UCSD-AML1 (cell line): ENCODE measurements at regions not wholly inside any gene's neighbourhood (a gene's known extent, or its start where the extent isn't known, plus 50 kb on each side); places are given as distances from the start of the nearest gene placed in this dataset.
"Not testable (repeated sequence)": the region's sequence is repeated elsewhere in the genome, so short reads cannot be mapped to it uniquely, and the experiment has no call there.

Experiments
- DNase-seq: peaks from one replicate; lab custom pipeline; 2025; ENCODE audit not compliant: unreplicated experiment; lab: John Stamatoyannopoulos, UW

- DNase-seq, result no peak
These were observed 771.2 kb downstream of the FSCB start for GRCh38 chr14:43735932-43736331.

- no peak for DNase-seq
These were observed 777.9 kb downstream of the FSCB start for GRCh38 chr14:43729143-43729542.

GRCh38 chr14:43706900-43707299, 800.2 kb downstream of the FSCB start:
- no peak for DNase-seq

DNA sequence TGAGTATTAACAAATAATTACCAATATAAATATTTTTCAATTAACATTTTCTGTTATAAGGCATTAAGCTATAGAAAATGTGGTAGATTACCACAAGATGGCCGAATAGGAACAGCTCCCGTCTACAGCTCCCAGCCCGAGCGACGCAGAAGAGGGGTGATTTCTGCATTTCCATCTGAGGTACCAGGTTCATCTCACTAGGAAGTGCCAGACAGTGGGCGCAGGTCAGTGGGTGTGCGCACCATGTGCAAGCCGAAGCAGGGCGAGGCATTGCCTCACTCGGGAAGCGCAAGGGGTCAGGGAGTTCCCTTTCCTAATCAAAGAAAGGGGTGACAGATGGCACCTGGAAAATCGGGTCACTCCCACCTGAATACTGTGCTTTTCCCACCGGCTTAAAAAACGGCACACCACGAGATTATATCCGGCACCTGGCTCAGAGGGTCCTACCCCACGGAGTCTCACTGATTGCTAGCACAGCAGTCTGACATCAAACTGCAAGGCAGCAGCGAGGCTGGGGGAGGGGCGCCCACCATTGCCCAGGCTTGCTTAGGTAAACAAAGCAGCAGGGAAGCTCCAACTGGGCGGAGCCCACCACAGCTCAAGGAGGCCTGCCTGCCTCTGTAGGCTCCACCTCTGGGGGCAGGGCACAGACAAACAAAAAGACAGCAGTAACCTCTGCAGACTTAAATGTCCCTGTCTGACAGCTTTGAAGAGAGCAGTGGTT, 808.4 kb downstream of the FSCB start:
- DNase-seq, result not testable (repeated sequence)

DNA sequence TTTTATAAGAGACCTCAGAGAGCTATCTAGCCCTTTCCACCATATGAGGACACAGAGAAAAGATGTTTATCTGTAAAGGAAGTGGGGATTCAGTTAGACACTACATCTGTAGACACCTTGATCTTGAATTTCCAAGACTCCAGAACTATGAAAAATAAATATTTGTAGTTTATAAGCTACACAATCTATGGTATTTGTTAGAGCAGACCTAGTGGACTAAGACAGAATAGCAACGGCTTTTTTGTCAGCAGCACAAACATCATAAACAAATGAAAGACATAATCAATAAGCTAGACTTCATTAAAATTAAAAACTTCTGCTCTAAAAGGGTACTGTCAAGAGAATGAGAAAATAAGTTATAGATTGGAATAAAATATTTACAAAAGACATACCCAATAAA, 810.1 kb downstream of the FSCB start:
- DNase-seq, result no peak

DNA sequence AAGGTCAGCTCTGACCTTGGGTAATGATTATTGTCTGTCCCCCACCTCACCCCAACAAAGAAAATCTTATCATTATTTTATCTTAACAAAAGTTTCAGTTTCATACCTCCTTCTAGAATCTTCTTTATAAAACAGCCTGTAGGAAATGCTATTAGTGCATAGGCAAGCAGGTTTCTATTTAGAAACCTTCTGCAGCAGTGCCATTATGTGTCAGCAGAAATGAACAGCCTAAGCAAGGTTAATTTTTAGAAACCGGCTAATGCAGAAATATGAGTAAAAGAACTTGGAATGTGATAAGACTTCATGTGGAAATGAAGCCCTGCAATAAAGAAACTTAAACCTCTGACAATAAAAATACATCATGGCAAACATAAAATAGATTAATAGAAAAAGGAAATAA, 814.4 kb downstream of the FSCB start:
- no peak for DNase-seq

- no peak for DNase-seq
These were observed 819.2 kb downstream of the FSCB start for GRCh38 chr14:43687921-43688320.

GRCh38 chr14:43677581-43677980, 829.5 kb downstream of the FSCB start:
- DNase-seq, result no peak

DNA sequence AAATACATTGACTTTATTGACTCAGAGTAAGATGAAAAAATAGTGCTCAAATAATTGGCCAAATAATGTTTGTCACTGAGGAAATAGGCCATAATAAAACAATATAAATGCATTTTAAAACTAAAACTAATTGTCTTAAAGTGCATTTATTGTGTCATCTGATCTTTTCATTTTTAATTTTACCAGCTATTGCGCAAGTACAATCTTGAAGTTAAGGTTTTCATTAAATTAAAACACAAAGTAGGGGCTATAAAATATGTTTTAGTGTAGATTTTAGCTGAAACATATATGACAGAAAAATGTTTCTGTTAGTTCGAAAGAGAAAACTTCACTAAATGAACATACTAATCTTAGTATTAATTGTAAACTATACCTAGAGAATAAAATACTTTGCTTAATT, 832.8 kb downstream of the FSCB start:
- no peak for DNase-seq

DNA sequence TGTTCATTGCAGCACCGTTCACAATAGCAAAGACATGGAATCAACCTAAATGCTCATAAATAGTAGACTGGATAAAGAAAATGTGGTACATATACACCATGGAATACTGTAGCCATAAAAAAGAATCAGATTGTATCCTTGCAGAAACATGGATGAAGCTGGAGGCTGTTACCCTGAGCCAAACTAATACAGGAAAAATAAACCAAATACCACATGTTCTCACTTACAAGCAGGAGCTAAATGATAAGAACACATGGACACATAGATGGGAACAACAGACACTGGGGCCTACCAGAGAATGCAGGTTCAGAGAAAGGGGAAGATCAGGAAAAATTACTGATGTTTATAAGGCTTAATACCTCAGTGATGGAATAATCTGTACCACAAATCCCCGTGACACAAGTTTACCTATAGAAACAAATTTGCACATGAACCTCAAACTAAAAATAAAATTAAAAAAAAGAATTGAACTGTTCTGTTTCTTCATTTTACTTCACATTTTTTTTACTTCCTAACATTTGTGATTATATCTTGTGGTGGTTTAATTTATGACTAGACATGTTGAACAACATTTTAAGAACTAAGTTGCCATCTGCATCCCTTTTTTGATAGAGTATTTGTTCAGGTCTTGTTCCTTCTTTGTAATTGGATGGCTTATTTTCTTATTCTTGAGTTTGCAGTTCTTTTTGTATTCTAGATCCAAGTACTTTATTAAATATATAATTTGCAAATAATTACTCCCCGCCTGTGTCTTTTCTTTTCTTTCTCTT, 835.2 kb downstream of the FSCB start:
- DNase-seq, result no peak

- no peak for DNase-seq
These were observed 837.7 kb downstream of the FSCB start for GRCh38 chr14:43669355-43669754.

DNA sequence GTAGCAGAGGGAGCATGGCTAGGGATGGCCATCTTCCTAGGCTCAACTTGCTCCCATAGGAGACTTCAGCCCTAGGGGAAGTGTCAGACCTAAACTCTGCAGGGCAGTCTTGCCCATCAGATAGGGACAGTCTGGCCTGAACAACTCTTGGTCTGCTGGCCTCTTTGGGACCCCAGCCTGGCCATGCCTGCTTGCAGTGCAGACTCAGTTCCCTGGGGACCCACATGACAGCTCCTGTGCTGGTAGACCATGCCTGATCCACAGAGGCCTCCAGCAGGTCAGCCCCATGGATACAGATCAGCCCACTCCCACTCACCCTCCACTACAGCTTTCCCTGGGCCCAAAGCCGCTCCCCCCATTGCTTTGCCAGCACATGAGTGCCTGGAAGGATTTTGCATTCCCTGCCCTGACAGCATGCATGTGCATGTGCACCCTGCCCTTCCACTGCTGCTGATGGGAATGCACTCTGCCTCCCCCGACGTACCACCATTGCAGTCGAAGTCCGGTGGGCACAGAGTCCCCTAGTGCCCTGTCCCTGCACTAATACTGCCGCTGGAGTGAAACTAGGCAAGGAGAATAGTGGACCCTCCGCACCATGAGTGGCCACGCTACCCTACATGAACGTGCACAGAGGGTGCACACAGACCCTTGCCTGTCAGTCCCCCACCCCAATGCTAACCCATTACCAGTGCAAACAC, 841.4 kb downstream of the FSCB start:
- no peak for DNase-seq

- not testable (repeated sequence) for DNase-seq
These were observed 851.9 kb downstream of the FSCB start for GRCh38 chr14:43655194-43655593.

- DNase-seq, result no peak
These were observed 855.2 kb downstream of the FSCB start for GRCh38 chr14:43651896-43652295.

DNA sequence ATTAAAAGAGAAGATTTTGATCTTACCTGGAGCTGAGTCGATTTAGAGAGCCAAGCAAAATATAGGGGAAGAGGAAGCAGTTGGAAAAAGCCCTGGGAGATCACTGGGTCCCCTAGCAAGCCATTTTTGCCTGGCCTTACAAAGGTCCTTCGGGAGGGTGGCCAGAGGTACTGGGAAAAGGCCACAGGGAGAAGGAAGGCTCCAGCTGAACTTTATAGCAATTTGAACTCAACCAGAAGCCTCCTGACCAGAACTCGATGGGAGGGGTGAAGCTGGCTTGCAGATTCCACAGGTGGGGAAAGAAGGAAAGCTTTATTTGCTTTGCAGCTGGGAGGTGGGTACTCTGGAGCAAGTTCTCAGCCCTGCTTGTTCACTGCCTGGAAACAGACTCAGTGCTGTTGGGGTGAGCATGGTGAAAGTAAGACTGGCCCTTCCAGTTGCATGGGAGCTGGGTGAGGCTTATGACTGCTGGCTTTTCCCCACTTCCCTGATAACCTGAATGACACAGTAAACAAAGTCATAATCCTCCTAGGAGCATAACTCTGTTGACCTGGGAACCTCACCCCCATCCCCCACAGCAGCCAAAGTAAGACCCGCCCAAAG, 855.8 kb downstream of the FSCB start:
- no peak for DNase-seq

DNA sequence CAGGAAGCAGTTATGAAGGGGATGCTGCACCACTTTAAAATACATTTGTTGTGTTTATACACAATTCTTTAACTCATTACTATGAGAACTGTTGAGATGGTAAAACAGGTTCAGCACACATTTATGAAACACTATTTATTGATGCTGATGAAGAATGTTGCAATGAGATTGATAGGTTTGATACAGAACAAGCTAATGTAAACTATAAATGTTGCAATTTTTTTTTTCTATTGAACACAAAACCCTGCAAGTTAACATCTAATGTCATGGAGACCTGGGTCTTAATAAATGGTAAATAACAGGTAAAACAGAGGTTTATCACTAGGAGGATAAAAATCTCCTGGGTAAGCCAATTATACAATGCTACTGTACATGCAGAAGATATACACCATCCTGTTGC, 857.6 kb downstream of the FSCB start:
- no peak for DNase-seq

DNA sequence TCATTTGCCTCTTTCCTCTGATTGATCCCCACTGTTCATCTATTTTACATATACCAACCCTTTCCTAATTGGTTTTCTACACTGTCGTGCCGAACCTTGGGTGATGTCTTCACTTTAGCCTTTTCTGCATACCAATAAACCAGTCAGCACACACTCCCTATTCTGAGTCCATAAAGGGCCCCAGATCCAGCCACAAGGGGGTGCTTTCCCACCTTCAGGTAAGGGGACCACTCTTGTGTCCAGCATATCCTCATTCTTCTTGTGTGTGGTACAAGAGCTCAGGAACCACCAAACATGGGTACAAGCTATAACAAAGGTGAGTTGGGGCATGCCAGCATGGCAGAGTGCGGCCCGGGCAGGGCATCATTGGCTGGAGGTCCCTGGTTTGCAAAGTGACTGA, 859.8 kb downstream of the FSCB start:
- DNase-seq, result peak; percentile 3

GRCh38 chr14:43640718-43641267, 866.3 kb downstream of the FSCB start:
- no peak for DNase-seq

DNA sequence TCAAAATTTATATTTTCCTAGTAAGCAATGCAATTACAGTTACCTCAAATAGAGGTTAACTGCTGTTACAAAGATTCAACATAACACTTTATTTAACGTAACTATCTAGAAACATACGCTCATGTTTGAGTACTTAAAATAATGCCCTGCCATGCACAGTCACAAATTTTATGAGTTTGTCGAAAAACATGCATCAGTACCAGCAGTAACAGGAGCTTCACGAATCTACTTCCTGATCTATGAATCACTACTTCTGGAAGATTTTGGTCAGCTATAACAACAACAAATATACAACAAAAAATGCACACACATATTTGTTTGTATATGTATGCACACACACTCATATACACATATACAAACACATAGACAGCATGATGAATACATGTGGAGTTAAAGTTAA, 881.8 kb downstream of the FSCB start:
- DNase-seq, result no peak

- no peak for DNase-seq
These were observed 885.8 kb downstream of the FSCB start for GRCh38 chr14:43621282-43621681.

DNA sequence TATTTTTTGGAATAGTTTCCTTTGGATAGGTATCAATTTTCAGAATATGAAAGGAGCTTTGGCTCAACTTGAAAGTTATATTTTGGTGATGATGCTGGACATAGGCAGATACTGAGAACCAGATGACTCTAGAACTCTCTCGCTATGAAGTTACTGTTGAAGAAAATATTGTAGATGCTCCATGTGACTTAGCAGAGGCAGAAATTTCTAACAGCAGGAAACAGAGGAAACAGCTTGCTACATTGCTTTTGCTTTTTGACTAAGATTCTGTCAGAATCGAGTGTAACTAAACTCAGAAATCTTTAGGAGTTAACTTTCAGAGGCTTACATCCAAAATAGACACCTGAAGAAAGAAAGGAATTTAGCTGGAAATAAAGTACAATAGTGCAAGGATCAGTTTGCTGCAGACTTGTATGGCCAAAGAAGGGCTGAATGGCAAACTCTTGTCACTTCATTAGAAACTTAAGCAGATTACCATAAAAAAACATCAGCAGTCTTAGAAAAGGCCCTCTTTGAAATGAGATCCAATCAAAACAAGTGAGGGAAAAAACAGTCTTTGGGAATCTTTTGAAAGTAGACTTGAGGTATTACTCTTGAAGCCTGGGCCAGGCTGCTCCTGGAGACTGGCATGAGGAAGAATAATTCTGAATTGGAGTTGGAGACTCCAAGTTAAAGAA, 911.8 kb downstream of the FSCB start:
- DNase-seq, result no peak
